Effector CD8-positive, alpha-beta T cell (primary cell): ENCODE measurements at regions not wholly inside any gene's neighbourhood (a gene's known extent, or its start where the extent isn't known, plus 50 kb on each side); places are given as distances from the start of the nearest gene placed in this dataset.
"Not testable (repeated sequence)": the region's sequence is repeated elsewhere in the genome, so short reads cannot be mapped to it uniquely, and the experiment has no call there.

ENCODE experiments used
- DNase-seq: peaks from one replicate; lab custom pipeline; 2025; lab: John Stamatoyannopoulos, UW

- DNase-seq, result no peak
Observed at GRCh38 chr12:61272441-61272840, 987.8 kb upstream of the USP15 start.

GRCh38 chr12:61282790-61283575 lies 977.2 kb upstream of the USP15 start:
- no peak for DNase-seq

DNA sequence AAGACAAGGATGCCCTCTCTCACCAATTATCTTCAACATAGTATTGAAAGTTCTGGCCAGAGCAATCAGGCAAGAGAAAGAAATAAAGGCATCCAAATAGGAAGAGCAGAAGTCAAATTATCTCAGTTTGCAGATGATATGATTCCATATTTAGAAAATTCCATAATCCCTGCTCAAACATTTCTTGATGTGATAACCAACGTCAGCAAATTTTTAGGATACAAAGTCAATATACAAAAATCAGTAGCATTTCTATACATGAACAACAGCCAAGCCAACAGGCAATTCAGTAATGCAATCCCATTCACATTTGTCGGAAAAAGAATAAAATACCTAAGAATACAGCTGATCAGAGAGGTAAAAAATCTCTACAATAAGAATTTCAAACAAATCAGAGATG lies 969.7 kb upstream of the USP15 start:
- DNase-seq, result no peak

GRCh38 chr12:61291647-61292046 lies 968.6 kb upstream of the USP15 start:
- DNase-seq, result no peak

DNA sequence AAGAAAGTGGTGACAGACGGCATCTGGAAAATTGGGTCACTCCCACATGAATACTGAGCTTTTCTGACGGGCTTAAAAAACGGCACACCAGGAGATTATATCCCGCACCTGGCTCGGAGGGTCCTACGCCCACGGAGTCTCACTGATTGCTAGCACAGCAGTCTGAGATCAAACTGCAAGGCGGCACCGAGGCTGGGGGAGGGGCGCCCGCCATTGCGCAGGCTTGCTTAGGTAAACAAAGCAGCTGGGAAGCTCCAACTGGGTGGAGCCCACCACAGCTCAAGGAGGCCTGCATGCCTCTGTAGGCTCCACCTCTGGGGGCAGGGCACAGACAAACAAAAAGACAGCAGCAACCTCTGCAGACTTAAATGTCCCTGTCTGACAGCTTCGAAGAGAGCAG lies 966.2 kb upstream of the USP15 start:
- DNase-seq, result not testable (repeated sequence)

GRCh38 chr12:61301817-61302216 lies 958.4 kb upstream of the USP15 start:
- DNase-seq, result no peak

DNA sequence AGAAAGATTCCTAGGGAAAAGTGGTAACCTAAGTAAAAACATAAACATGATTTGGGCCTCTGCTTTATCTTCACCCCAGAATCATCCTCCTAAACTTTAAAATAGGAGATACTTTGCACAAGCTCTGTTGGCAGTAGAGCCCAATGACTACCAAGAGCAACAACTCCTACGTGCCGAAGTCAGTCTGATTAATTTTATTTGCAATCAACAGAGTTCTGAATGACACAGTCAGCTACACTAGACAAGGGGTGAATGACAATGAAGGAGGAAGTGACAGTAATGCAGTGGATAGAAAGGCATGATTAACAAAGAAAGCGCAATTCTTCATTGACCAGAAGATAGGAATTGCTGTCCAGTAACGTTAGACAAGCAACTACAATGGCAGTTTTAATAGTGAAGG lies 957.9 kb upstream of the USP15 start:
- DNase-seq, result no peak

DNA sequence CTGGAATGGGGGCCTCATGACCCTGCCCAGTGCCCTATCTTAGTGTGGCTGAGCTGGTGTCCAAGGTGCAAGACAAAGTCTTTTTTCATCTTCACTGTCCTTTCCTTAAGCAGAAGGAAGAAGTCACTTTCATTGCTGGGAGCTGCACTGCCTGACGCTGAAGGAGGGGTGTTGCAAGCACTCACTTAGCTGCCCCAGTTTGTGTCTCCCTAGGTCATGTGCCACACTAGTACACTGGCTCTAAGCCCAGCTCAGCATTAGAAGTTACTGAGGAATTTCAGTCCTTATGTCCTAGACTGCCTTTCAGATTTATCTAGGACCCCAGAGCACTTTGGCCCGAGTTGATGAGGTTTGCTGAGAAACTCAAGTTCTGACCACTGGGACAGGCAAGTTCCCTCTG lies 952.0 kb upstream of the USP15 start:
- DNase-seq, result no peak

DNA sequence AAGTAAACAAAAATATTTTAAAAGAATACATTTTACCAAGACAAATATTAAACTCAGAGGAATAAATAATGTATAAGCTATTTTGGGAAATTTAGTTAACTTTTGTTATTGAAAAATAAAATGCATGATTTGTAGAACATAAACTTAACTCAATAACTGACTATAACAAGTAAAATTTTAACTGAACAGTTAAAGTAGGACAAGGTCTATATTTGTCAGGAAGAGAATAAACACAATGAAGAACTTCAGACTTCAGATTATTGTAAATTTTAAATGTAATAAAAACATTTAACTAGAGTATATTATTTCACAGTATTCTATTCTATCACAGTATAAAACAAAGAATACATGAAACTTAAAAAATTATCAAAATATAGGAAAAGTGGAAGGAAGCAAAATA lies 948.8 kb upstream of the USP15 start:
- DNase-seq, result no peak

DNA sequence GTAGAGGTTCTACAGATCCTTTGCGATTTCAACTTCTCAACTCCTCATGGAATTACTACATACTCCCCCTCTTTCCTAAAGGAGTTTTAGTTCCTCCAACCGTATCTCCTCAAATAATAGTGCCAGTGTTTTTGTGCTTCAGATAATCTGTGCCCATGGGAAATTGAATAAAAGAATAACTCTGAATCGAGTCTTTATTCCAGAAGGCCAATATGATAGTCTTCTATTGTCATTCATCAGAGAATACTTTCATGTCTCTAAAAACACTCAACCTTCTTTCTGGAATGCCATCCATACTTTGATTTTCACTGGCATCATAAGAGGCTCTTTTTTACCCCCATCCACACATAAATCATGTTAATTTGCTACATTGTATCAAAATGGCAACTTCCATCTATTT lies 911.3 kb upstream of the USP15 start:
- no peak for DNase-seq

- no peak for DNase-seq
Observed at GRCh38 chr12:61355105-61355504, 905.1 kb upstream of the USP15 start.

- no peak for DNase-seq
Observed at GRCh38 chr12:61356485-61356884, 903.7 kb upstream of the USP15 start.

DNA sequence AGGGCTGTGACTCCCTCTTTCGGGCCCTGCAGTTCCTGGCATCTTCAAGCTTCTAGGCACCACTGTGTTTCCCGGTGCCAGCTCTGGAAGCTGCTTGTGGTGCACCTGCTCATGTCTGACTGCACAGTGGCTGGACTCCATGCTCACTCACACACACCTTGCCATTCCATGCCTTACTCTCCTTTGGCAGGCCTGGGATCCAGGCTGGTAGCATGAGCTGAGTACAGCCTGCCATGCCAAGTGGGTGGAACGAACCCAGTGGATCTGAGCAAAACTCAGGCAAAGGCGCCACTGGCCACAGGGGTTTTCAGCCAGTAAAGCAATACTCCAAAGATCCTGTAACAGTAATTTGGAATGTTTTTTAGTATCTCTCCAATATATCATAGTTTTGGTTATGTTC lies 902.7 kb upstream of the USP15 start:
- no peak for DNase-seq

- no peak for DNase-seq
Observed at GRCh38 chr12:61362037-61362436, 898.2 kb upstream of the USP15 start.

- no peak for DNase-seq
Observed at GRCh38 chr12:61365001-61365400, 895.2 kb upstream of the USP15 start.

DNA sequence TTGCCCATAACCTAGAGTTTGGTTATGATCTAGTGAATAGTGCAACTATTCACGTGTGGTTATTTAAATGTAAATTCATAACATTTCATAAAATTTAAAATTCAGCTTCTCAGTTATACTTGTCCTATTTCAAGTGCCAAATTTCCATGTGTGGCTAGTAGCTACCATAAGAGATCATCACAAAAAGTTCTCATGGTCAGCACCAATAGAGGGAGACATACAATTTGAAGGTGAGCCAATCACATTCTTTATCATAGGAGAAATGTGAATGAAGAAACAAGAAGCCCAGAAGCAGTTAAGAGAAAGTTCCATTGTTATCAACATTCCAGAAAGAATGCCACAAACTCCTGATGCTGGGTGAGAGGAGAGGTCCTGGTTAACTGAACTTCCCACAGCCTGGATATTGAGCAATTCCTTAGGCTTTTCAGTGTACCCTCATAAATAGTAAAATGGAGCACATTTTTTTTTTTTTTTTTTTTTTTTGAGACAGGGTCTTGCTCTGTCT lies 892.9 kb upstream of the USP15 start:
- DNase-seq, result no peak

DNA sequence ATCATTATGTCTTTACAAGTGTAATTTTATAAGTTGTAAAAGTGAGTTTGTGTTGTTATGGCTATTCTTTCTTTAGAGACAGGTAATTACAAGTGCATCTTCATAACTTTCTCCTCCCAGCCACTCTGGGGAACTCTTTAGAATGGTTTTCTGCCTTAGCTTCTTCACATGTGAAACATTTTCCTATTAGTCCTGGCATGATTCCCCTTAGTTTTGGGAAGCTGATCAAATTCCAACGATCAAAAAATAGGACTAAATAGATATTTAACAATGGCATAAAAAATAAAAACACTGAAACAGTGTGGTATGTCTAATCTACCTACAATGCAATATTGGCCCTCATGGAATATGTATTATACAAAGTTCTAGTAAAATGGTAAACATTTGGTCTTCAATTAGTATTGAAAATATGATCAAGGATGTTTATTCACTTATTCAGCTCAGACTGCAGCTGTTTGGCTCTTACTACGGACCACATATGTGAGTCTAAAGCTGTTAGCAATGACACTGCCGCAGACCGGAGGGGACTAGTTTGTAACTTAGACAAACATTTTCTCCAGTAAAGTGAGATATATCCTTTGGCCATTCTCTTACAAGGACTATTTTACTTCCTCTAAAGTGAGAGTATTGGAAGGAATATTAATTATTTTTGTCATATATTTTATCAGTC lies 890.8 kb upstream of the USP15 start:
- no peak for DNase-seq

DNA sequence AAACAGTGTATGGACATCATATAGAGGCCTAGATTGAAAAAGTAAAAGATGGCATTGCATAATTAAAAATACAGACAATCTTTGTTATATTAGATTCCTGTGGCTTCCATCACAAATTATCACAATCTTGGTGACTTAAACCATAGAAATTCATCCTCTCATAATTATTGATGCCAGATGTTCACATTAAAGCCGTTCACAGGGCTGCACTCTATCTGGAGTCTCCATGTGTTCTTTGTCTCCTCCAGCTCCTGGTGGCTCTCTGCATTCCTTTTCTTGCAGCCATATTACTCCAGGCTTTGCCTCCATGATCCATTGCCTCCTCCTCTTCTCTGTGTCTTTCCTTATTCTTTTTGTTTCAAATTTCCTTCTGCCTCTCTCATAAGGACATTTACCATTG lies 875.7 kb upstream of the USP15 start:
- no peak for DNase-seq

GRCh38 chr12:61385771-61386170 lies 874.4 kb upstream of the USP15 start:
- no peak for DNase-seq

GRCh38 chr12:61397668-61398067 lies 862.5 kb upstream of the USP15 start:
- no peak for DNase-seq

GRCh38 chr12:61412201-61412600 lies 848.0 kb upstream of the USP15 start:
- no peak for DNase-seq

GRCh38 chr12:61414470-61414869 lies 845.7 kb upstream of the USP15 start:
- no peak for DNase-seq

DNA sequence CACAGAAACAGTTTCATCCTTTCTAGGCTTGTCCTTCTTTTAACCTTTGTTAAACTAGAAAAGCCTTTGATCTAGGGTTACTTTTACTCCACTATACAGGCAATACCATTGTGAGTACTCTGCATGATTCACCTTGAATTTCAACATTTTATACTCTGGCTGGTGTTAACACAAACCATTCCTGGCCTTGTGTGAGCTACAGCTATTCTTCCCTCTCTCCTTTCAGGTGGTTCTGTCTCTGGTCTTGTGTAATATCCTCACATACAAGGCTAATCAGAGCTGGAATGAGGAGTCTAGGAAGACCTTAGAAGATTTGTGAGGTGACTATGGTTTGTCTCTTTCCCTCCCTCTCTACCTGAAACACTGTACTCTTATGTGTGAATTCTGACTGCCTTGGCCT lies 837.4 kb upstream of the USP15 start:
- DNase-seq, result no peak

DNA sequence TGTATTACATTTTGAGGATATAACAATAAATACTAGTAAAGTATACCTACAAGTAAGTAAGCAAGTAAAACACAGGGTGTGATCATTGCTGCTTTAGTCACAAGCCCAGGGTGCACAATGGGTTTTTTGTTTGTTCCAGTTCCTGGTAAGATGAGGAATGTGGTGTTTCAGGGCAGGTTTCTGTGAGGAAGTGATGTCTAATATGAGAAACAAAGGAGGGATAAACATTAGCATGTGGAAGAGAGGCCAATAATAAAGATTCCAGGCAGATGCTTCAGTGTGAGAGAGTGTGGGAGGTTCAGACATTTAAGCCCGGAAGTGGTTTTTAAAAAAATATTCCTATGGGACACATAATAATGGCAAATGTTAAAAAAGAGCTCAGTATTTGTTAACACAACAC lies 808.1 kb upstream of the USP15 start:
- no peak for DNase-seq
